Stimulated activated CD8-positive, alpha-beta memory T cell treated with anti-CD3 and anti-CD28 coated beads, Interleukin-7, amount 100 ng/mL, for 4 hours (primary cell): ENCODE measurements at regions not wholly inside any gene's neighbourhood (a gene's known extent, or its start where the extent isn't known, plus 50 kb on each side); places are given as distances from the start of the nearest gene placed in this dataset.

Source experiments
- DNase-seq, 2 donors: peaks; one replicate each; pipeline ENCODE4 v3.0.0-alpha.2; 2020; ENCODE audit warnings: low read depth in 2 of 2

DNA sequence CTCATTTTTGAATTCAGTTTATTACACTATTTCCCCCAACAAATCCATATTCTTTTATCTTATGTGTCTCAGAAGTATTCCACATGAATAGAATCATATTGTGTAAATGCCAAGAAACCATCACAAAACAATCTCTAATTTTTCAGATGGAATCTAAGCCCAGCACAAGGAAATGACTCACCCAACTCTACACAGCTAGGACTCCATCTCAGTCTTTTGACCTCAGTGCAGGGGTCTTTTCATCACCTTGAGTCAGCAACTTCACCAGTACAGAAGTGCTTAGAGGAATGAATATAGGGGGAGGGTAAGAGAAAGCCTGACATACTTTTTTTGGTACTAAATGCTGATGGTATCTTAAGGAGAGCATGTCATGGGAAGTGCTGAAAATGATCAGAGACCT lies 169.3 kb upstream of the LRRN1 start:
- DNase-seq: no peak

DNA sequence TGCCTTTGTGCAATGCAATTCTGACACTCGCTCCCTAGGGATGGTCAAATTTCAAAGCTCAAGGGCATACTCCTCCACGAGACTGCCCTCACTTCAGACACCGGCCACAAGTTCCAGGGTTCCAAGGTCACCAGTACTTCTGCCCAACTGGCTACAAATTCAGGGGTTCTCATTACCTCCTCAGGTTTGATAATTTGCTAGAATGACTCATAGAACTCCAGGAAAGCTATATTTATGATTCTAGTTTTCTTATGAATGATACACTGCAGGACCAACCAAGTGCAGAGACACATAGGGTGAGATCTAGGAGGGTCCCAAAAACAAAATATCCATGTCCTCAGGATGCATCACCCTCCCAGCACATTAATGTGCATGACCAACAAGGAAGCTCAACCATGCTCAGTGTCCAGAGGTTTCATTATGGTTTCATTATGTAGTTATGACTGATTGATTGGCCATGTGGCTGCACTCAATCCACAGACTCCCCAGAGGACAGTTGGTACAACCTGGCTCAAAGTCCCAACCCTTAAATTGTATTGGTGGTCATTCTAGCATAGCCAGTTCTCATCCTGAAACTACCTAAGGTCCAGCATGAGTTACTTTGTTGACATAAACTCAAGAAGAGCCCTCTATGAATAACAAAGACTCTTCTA lies 170.4 kb upstream of the LRRN1 start:
- DNase-seq: no peak

DNA sequence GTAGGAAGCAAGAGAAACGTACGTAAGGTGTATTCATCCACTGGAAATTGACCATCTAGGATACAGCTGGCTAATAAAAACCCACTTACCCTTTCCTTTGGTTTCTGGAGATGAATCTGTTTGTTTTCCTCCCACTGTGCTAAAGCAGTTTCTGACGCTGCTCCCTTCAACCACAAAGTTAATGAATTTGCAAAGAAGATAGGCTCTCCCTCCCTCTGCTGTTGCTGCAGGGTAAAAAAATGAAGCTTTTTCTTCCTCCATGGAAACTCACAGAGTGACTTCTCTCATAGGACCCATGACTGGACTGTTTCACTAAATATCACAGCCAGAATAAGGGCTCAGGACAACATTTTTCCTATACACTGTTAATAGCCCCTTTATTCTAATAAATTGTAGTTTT lies 172.1 kb upstream of the LRRN1 start:
- DNase-seq: no peak

DNA sequence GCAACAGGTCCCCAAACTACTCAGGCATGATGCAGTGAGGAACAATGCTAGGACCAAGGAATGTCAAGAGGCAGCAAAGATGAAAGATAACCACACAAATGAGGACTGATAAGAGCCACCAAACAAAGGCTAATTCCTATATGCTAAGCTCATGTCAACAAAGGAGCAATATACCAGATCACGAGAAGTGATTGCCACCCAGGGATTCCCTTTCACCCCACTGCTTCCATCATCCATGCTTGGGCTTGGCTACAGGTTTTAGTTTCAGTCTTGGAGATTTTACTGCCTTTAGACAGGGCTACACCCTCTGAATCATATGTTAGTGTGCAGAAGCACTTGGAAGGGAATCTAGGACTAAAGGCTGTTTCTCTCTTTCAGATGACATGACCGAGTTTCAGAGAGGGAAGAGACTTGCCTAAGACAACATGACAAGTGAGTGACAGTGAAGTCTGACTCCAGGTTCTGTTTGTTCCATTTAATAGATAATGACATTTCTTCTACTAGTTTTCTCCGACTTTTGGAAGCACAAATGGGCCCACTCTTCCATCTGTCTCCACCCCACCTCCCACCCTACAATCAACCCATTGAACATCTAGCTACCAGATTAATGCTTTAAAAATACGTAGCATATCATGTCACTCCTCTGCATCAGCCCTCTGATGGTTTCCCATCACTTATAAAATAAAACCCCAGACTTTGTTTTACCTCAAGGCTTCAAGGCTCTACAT lies 173.5 kb upstream of the LRRN1 start:
- no peak for DNase-seq

DNA sequence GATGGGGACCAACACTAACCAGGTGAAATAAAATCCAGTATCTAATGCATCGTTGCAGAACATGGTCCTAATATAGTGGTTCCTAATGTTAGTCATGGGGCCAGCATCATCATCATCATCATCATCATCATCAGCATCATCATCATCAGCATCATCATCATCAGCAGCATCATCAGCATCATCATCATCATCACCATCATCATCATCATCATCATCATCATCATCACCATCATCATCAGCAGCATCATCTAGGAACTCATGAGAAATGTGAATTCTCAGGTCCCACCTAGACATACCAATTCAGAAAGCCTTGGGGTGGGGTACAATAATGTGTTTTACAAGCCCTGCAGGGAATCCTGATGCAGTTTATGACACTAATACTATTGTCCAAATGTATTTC lies 179.4 kb upstream of the LRRN1 start:
- no peak for DNase-seq

DNA sequence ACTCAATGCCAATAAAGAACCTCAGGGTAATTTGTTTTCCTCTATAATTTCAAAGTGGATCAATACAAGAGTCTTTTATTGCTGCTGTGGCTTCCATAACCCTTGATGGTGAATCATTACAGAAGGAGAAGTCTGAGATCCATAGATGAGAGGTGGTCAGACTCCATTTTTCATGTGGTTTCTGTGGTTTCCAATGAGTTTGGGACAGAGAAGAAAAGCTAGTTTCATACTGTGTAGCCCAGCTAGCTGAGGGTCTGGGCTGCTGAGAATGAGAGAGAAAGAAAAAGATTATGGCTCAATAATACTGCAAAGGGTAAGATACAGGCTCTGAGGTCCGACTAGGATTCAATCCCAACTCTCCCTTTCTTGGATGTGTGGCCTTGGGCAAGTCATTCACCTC lies 180.6 kb upstream of the LRRN1 start:
- DNase-seq: no peak

DNA sequence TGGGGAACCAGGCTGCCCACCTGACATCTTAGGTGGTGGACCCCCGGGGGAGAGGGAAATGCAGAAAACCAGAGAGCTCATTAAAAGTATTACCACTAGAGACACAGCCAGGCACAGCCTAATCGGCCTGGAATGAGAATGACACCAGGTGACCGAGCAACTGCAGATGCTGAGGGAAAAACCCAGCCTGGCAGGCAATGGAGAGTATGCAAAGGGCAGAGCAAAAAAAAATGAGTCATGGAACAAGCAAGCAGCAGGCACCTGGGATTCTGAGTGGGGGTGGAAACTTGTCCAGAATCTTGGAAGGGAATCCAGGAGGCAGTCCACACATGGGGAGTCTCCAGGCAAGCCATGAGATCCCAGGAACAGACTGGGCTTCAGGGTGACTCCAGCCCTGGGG lies 183.7 kb upstream of the LRRN1 start:
- no peak for DNase-seq

DNA sequence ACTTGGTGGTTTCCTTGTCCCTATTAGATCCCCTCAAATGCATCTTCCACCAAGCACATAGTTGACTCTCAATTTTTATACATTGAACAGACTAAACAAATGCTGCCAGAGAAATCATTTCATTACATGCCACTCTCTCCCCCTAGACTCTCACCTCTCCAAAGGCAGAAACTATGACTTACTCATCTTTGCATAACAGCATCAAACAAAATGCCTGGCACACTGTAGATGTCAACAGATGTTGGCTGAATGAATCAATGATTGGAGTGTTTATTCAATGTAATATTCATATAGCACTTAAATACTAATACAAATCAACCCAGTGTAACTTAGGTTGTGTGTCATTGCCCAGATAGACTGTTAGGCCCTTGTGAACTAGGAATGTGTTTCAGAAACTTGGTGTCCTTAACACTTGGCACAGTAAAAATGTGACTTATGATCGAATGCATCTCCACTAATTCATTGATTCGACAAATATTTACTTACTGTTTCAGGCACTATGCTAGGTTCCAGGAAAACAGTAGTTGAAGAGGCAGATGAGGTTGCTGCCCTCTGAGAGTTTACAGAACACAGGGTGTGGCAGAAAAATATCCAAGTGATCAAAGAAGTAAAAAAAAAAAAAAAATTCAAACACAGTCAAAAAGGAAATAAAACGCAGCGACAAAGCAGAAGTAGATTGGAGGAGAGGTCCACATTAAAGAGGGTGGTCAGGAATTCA lies 188.5 kb upstream of the LRRN1 start:
- DNase-seq: no peak

DNA sequence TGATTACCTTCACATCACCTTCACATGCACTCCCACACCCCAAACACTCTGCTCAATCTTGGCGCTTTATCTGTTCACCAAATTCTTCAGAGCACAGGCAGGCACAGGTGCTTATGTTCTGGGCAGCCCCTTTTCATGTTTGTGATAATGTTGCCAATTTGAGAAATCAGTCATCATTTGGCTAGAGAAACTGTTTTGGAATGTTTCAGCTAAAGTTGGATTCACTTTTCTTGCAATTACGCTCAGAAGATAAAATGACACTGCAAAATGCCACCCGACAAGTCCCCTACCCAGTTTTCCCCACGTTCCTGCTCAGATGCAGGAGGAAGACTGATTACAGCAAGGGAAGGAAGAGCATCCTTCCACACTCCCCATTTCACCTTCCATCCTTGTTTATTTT lies 192.9 kb upstream of the LRRN1 start:
- no peak for DNase-seq

DNA sequence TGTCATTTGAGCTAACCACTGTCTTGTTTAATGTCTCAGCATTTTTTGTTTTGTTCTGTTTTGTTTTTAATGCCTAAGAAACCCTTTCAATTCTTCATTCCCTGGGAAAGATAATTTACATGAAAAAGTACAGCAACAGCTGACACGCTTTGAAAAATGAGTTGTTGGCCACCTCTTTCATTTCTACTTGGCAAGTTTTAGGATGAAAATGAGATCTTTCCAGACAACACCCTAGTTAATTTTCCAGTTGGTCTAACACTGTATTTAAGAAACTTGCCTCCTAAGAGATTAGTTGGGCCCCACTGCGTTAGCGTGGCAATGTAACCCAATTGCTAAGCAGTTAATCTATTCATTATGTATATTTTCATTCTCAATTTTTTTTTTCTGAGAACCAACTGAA lies 194.0 kb upstream of the LRRN1 start:
- DNase-seq: no peak

DNA sequence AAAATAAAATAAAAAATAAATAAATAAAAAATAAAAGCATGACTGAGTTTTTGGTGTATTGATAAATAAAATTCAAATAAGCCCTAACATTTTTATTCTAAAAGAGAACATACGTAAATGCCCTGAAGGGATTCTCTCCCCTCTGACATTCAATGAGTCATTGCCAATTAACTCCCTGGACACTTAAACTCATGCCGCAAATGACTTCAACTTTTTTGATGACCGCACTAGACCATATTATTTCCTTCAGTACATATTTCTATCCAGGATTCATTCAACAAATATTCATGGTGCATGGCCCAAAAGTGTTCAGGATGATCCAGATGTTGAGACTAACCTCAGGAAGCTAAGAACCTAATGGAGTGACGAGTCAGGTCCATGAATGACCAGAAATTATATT lies 195.9 kb upstream of the LRRN1 start:
- no peak for DNase-seq

DNA sequence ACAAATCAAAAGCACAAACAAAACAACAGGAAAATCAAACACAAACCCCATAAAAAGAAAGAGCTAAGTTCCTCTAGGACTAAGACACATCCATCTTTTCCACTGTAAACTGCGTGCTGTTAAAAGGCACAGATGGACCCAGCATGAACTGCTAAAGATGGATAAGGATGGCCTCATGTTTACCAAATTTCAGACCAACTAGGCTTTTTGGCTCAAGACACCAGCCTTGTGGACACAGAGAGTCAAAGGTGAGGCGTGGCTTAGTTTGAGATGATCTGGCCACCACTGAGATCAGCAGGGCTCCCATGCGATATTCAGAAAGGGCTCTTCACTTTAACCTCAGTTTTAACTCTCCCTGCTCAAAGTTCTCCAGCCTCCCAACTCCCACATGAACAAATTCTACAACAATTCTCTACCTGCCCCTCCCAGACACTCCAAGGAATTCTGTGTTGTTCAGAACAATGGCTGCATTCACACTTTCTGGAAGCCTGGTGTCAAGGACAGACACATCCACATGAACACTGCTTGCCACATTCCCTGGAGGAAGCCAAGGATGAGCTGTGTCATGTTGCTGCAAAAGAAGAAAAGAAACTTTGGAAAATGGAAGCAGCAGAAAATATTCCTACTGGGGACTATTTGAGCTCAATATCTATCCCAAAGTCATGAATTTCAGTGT lies 198.4 kb upstream of the LRRN1 start:
- no peak for DNase-seq

DNA sequence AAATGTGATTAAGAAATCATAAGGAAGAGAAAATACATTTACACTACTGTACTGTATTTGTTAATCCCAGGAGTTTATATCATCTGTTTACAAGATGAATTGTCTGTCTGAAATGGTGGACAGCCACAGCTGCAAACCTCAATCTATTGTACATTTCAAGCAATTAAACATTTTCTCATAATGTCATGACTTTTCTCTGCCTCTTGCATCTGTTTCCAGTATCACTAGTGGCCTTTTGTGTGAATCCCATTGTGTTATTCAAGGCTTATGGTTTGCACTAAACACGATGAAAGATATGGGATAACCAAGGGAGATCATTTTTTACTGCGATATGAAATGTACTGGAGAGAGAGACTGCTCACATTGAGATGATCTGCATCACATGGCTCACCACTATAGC lies 200.2 kb upstream of the LRRN1 start:
- DNase-seq: no peak

DNA sequence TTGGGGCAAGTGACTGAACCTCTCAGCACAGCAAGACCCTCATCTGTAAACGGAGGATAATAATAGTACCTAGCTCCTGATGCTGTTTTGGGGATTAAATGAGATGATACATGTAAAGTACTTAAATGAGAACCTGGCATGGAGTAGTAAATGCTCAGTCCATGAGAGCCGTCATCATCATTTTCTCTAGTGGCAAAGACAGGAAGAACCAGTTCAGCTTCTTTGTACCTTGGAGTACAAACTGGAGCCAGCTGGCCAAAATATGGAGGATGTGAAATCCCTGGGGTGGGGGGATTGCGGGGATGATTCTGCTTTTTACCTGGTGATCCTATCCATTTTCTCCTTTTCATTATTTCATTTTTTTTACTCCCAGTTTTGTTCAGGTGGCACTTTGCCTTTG lies 204.2 kb upstream of the LRRN1 start:
- no peak for DNase-seq

DNA sequence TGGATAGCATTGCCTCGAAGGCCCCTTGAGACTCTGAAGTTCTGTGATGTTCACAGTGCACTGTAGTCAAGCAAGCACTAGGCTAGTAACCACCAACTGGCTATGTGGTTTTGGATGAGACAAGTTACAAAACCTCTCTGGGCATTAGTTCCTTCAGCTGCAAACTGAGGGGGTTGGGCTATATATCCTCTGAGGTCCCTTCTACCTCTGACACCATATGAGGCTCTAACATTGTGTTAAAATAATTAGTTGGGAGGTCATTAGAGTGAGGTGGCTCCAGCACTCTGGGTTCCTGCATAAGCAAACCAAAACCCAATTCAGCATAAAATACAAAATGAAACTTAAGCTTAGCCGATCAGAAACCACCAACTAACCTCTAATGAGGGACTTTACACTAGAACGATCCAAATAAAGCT lies 209.5 kb upstream of the LRRN1 start:
- DNase-seq: peak in 1 of 2 donors; percentile 1

DNA sequence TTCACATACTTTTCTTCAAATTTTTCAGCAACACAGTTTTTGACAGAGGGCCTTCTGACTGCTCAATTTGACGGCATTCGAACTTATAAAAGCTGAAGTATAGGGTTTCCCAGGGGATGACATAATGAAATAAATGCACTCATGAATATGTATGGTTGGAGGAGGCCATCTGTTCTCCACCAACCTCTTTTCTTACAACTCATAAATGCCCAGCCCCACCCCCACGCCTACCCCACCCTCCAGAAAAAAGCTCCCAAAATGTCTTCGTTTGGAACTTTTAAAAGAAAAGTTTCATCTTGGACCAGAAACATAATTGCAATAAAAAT lies 211.6 kb upstream of the LRRN1 start:
- DNase-seq: no peak

DNA sequence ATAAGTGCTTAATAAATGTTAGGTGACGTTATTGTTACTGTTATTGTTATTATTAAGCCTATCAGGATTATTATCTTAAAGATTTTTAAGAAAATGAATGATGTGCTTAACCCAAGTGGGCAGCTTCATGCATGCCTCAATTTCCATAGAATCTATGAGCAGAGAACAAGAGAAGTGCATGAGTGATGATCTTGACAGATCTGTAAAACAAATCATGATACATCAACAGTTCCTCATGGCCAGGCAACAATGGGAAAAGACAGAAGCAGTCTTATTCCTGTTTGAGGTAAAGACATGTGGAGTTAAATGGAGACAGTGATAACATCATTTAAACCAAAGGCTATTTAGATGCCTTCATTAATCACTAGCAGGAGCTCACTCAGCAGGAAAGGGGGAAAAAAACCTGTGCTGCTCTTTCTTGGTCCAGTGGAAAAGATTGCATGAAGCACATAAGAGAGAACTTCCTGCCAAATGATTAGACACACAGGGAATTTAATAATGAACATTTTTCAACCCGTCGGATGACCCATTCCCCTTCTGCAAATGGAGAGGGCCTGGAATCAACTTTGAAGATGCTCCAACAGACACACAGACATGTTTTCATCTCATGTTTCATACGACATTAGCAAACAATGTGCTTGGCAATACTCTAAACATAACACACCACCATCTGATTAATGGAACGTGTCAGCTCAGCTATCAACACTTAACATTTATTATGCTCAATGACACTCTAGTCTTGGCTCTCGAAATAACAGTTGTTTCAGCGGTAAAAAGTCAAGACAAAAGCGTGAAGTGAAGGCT lies 212.2 kb upstream of the LRRN1 start:
- DNase-seq: no peak

DNA sequence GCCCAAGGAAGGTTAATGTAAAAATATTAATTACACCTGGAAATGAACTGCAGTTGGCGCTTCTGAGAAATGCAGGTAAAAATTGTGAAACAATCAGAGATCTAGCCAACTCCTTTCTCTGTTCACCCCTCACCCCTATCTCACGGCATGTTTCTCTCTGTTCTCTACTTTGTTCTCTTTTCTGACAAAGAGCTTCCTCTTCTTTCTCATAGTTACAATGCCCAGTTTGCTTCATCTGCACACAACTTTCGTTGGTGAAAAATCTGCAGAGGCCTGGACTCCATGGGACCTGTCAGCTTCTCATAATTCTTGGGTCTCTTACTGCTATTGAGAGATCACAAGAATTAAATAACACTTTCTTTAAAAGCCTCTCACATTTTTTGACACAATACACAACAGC lies 212.9 kb upstream of the LRRN1 start:
- no peak for DNase-seq

DNA sequence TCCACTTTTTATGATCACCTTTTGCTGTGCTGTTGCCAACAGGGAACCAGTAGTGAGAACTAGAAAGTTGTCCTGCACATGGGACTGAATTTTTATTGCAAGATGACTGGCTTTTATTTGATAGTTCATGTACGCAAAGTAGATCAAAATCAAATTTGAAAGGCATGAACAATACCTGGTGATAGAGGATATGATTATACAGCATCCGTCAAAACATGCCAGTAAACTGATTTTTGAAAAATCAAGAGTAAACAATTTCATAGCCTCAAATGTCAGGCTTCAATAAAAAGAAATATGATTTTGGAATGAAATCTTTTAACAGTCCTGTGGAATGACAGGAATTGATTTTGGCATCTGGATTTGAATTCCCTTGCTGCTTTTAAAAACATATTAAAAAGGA lies 219.6 kb upstream of the LRRN1 start:
- no peak for DNase-seq

DNA sequence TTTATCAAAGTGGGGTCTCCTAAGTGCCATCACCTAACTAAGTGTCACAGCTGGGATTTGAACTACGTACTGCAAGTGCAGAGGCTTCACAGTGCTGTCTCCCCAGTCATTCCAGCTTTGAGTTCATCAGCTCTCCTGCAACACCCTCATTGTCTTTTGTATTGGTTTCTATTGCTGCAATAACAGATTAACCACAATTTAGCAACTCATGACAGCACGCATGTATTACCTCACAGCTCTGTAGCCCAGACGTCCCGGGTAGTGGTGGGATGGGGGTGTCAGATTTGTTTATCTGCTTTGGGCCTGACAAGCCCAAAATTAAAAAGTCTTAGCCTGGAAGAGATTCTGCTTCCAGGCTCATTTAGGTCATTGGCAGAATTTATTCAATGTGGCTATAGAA lies 220.5 kb upstream of the LRRN1 start:
- no peak for DNase-seq

DNA sequence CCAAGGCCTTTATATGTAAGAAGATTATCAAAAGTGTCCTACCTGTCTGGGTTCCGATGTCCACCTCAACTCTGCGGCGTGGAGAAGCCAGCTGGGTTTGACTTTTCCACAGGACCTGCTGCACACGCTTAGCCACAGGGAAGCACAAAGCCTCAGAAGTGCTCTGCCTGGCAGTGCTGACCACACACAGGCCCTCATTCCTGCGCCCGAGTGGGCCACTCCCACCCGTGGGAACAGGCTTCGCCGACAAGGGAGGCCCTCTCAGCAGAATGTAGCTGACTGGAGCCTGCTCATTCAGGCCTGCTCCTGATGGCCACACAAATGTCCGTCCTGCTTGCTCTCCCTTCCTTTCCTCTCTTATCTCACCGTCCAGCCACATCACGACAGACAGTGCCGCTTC lies 221.4 kb upstream of the LRRN1 start:
- DNase-seq: no peak

DNA sequence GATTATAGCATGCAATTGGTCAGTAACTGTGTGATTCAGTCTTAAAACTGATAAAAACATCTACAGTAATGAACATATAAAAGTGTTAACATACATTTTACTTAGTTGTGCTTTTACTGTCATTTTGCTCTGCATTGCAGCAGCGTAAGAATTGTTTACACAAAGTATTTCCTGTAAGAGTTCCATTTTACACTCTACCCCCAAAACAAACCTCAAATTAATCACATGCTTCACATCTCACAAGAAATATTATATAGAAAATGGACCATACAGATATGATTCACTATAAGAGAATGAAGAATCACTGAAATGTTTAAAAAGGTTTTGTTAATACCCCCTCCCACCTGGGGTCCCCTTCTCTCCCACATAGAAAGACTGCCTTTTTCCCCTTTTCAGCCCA lies 225.9 kb upstream of the LRRN1 start:
- no peak for DNase-seq
